Subcutaneous abdominal adipose tissue (tissue), 5 donors: ENCODE measurements at regions not wholly inside any gene's neighbourhood (a gene's known extent, or its start where the extent isn't known, plus 50 kb on each side); places are given as distances from the start of the nearest gene placed in this dataset.
"Not testable (repeated sequence)": the region's sequence is repeated elsewhere in the genome, so short reads cannot be mapped to it uniquely, and the experiment has no call there.

Experiments used
- H3K27ac ChIP-seq: one replicate; pipeline ENCODE4 v1.7.0; 2013; ENCODE audit warnings: low read depth, mild to moderate bottlenecking, inconsistent platforms, low read length, moderate library complexity
- H3K27me3 ChIP-seq, 5 donors: one replicate each; pipeline ENCODE4 v1.7.0; 2013; ENCODE audit warnings: low read length in 5 of 5, inconsistent platforms in 1 of 5; ENCODE audit not compliant: control insufficient read depth in 5 of 5, insufficient read depth in 4 of 5
- H3K36me3 ChIP-seq, 5 donors: one replicate each; pipeline ENCODE4 v1.7.0; 2013; ENCODE audit warnings: low read length in 5 of 5; ENCODE audit not compliant: control insufficient read depth in 5 of 5, insufficient read depth in 5 of 5
- H3K4me1 ChIP-seq, 5 donors: one replicate each; pipeline ENCODE4 v1.7.0; 2013; ENCODE audit warnings: low read length in 5 of 5, mild to moderate bottlenecking in 3 of 5, moderate library complexity in 1 of 5; ENCODE audit not compliant: control insufficient read depth in 5 of 5, insufficient read depth in 5 of 5
- H3K4me3 ChIP-seq, 5 donors: one replicate each; pipeline ENCODE4 v1.7.0; 2013; ENCODE audit warnings: low read length in 5 of 5, low read depth in 1 of 5
- H3K9ac ChIP-seq, 5 donors: one replicate each; pipeline ENCODE4 v1.7.0; 2013; ENCODE audit warnings: low read length in 5 of 5, mild to moderate bottlenecking in 4 of 5, moderate library complexity in 3 of 5
- H3K9me3 ChIP-seq, 5 donors: one replicate each; pipeline ENCODE4 v1.7.0; 2013; ENCODE audit warnings: low read length in 5 of 5; ENCODE audit not compliant: control insufficient read depth in 5 of 5
- donor health status: healthy.
- donor health status: healthy.
- donor health status: healthy.
- donor health status: healthy.
- donor health status: healthy.

GRCh38 chr6:51199733-51200260 is 381.1 kb downstream of the TFAP2B start:
- Histone ChIP-seq H3K27ac (no peak overlapping the region), H3K9ac (no peak overlapping the region), H3K4me1 (peaks cover 0 to 4% (median 0%) of the 10 kb centered on the region in 5 donors), H3K36me3 (no peaks in the 10 kb centered on the region), H3K9me3 (no peaks in the 10 kb centered on the region), H3K4me3 (peak overlapping the region in 1 of 5 donors; percentile 33), H3K27me3 (no peaks in the 10 kb centered on the region)

DNA sequence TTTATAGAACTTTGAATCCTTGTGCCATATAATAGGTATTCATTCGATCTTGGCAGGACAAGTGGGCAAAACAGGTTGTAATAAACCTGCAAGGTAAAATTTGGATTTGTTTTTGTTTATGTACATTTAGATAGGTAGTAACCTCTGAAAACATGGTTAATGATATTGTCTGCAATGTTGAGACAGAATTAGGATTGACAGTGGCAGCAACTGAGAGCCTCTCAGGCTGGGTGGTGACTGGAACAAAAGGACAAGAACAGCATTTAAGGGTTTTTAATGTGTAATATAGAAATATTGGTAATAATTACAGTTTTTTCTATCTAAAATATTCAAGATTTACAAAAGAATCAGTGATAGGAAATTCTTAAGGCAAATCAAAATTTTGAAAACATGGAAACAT is 382.0 kb downstream of the TFAP2B start:
- H3K27ac ChIP-seq, result no peak overlapping the region
- no peak overlapping the region for H3K9ac ChIP-seq
- H3K4me1 ChIP-seq, result peaks cover 0 to 4% (median 0%) of the 10 kb centered on the region in 5 donors
- H3K27me3 ChIP-seq, result no peaks in the 10 kb centered on the region
- H3K36me3 ChIP-seq, result no peaks in the 10 kb centered on the region
- no peaks in the 10 kb centered on the region for H3K9me3 ChIP-seq
- no peak overlapping the region for H3K4me3 ChIP-seq

DNA sequence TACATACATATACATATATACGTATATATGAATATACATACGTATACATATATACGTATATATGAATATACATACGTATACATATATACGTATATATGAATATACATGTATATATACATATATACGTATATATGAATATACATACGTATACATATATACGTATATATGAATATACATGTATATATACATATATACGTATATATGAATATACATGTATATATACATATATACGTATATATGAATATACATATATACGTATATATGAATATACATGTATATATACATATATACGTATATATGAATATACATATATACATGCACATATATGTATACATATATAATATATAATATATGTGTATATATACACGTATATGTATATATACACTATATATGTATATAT is 384.0 kb downstream of the TFAP2B start:
- H3K36me3 ChIP-seq, H3K27me3 ChIP-seq, H3K4me3 ChIP-seq, H3K9me3 ChIP-seq, H3K4me1 ChIP-seq, H3K27ac ChIP-seq, H3K9ac ChIP-seq: not testable (repeated sequence)

DNA sequence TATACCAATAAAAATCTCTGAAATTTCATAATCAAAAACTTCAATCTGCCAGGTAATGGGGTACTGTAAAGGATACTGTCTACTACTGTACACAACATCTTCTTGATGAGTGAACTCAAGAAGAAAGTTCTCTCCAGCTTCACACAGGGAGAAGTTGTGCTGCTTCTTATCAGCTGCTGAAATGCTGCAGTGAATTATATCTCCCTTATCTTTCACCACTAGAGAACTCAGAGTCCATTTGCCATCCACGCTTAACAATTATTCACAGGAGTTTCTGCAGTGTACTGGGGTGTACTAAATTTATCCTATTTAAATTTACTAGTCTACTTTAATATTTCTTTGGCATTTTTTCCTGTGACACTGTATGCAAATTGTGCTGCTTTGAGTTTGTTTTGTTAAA is 384.8 kb downstream of the TFAP2B start:
- Histone ChIP-seq H3K36me3 (no peaks in the 10 kb centered on the region), H3K27me3 (no peaks in the 10 kb centered on the region), H3K9me3 (no peaks in the 10 kb centered on the region), H3K27ac (no peak overlapping the region), H3K4me1 (peaks cover 0 to 4% (median 0%) of the 10 kb centered on the region in 5 donors), H3K9ac (no peak overlapping the region), H3K4me3 (no peak overlapping the region)

DNA sequence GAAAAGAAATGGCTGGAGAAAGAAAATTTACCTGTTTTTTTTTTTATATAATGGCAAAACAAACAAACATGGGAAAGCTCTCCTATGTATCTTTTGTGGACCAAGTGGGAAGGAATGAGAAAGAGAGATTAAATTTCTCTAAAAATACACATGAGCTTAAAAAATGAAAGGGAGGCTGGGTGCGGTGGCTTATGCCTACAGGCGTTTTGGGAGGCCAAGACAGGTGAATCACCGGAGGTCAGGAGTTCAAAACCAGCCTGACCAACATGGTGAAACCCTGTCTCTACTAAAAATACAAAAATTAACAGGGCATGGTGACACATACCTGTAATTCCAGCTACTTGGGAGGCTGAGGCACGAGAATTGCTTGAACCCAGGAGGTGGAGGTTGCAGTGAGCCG is 388.0 kb downstream of the TFAP2B start:
- H3K36me3 ChIP-seq, H3K9me3 ChIP-seq, H3K27ac ChIP-seq, H3K9ac ChIP-seq, H3K4me3 ChIP-seq, H3K4me1 ChIP-seq, H3K27me3 ChIP-seq: not testable (repeated sequence)

DNA sequence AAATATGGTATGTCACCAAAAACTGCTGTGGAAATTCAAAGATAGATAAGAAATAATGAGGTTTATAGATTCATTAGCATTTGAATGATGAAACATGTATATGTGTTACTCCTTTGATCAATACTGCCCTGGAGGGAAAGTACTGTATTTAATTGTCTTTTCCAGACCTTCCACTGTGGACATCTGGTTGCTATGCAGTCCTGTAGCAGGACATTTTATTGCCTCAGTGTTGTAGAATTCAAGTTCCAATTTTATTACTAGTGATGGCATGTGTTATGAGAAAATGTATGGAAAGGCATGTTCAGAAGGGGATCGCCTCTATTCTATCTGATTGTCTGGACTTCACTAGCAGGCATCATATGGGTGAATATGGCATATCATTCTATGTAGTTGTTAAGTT is 391.0 kb downstream of the TFAP2B start:
- Histone ChIP-seq H3K4me3 (no peak overlapping the region), H3K9ac (no peak overlapping the region), H3K4me1 (peaks cover 0 to 12% (median 8%) of the 10 kb centered on the region in 5 donors)

GRCh38 chr6:51213811-51214210 is 395.1 kb downstream of the TFAP2B start:
- Histone ChIP-seq H3K36me3 (no peaks in the 10 kb centered on the region), H3K9ac (peak overlapping the region in 1 of 5 donors; percentile 28), H3K4me1 (peaks cover 0 to 16% (median 8%) of the 10 kb centered on the region in 5 donors), H3K27ac (no peak overlapping the region), H3K4me3 (peak overlapping the region in 4 of 5 donors; percentile 36 to 71 (median 58)), H3K27me3 (peaks cover 0 to 6% (median 0%) of the 10 kb centered on the region in 5 donors), H3K9me3 (no peaks in the 10 kb centered on the region)

More for the DNA sequence above, 391.0 kb downstream of the TFAP2B start:
- H3K36me3 ChIP-seq, result no peaks in the 10 kb centered on the region
- H3K9me3 ChIP-seq, result no peaks in the 10 kb centered on the region
- peaks cover 0 to 6% (median 0%) of the 10 kb centered on the region in 5 donors for H3K27me3 ChIP-seq
- no peak overlapping the region for H3K27ac ChIP-seq

DNA sequence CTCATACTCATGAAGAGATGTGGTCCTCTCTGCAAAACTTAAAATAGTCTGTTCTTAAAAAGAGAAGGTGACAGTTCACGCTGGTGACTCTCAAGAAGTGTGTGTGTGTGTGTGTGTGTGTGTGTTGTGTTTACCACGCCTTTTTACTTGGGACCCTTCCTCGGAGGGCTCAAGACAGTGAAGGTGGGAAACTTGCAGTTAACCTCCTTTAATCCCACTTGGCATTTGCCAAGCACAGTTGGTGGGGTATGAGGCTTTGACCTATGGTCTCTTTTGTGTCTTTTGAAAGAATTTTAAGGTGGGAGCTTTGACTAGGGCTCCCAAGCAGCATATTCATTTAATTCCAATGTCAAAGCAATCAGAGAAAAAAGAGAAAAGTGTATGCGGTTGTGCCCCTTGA is 395.8 kb downstream of the TFAP2B start:
- peak overlapping the region in 1 of 5 donors; percentile 28 for H3K9ac ChIP-seq

DNA sequence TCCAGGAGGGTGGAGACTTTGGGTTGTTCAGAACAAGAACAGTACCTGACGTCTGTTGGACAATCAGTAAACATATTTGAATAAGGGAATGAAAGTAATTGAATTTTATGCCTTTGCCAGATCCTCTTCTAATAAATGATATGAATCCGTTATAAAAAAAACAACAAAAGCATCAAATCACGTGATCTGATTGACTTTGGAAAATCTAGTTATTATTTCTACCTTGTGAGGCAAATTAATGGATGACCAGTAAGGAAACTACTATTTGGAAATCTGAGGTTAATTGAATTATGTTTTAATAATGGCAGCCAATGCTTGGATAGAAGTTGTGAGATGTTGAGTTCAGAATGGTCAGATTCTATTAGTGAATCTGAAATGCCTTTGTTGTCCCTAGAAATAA is 399.5 kb downstream of the TFAP2B start:
- H3K9me3 ChIP-seq, result no peaks in the 10 kb centered on the region
- H3K4me3 ChIP-seq, result no peak overlapping the region
- H3K27me3 ChIP-seq, result peaks cover 0 to 6% (median 0%) of the 10 kb centered on the region in 5 donors
- H3K27ac ChIP-seq, result no peak overlapping the region
- peaks cover 0 to 16% (median 8%) of the 10 kb centered on the region in 5 donors for H3K4me1 ChIP-seq
- H3K36me3 ChIP-seq, result no peaks in the 10 kb centered on the region
- H3K9ac ChIP-seq, result no peak overlapping the region

More for the DNA sequence above, 395.8 kb downstream of the TFAP2B start:
- H3K4me3 ChIP-seq, result peak overlapping the region in 3 of 5 donors; percentile 54 to 71 (median 62)
- H3K36me3 ChIP-seq, result no peaks in the 10 kb centered on the region
- H3K27ac ChIP-seq, result no peak overlapping the region
- peaks cover 0 to 16% (median 8%) of the 10 kb centered on the region in 5 donors for H3K4me1 ChIP-seq
- no peaks in the 10 kb centered on the region for H3K9me3 ChIP-seq
- H3K27me3 ChIP-seq, result peaks cover 0 to 6% (median 0%) of the 10 kb centered on the region in 5 donors

GRCh38 chr6:51224580-51225240 is 406.0 kb downstream of the TFAP2B start:
- H3K4me3 ChIP-seq, H3K9ac ChIP-seq, H3K27me3 ChIP-seq, H3K36me3 ChIP-seq, H3K9me3 ChIP-seq, H3K27ac ChIP-seq, H3K4me1 ChIP-seq: not testable (repeated sequence)
